Suprapubic skin (tissue), 4 donors: ENCODE measurements at regions not wholly inside any gene's neighbourhood (a gene's known extent, or its start where the extent isn't known, plus 50 kb on each side); places are given as distances from the start of the nearest gene placed in this dataset.

ENCODE experiments used
- CTCF ChIP-seq, 2 donors: fragments of 200-600 bp in 1 of 2; fragments of 450-650 bp in 1 of 2; sonication (generic) in 1 of 2; IDR thresholded peaks; one replicate each; pipeline ENCODE4 v1.5.1; 2016 to 2019; ENCODE audit warnings: antibody characterized with exemption in 2 of 2, mild to moderate bottlenecking in 1 of 2, moderate library complexity in 1 of 2
- EP300 ChIP-seq: sonication (generic); formaldehyde crosslinking; IDR thresholded peaks from one replicate; pipeline ENCODE4 v1.6.1; 2017; ENCODE audit warnings: antibody characterized with exemption
- POLR2A ChIP-seq, 2 donors: fragments of 450-650 bp; IDR thresholded peaks; one replicate each; pipeline ENCODE4 v1.6.1; 2017; ENCODE audit warnings: antibody characterized with exemption in 2 of 2, mild to moderate bottlenecking in 2 of 2, moderate library complexity in 2 of 2
- POLR2AphosphoS5 ChIP-seq, 3 donors: sonication (generic); formaldehyde crosslinking; IDR thresholded peaks; one replicate each; pipeline ENCODE4 v1.6.1; 2017; ENCODE audit warnings: antibody characterized with exemption in 3 of 3

GRCh38 chr4:38318737-38319455, 345.1 kb upstream of the KLF3 start:
- no peak for TF ChIP-seq EP300
- peak in 2 of 3 donors; percentile 53 to 54 for TF ChIP-seq POLR2AphosphoS5 (IDR thresholded peaks at IDR 0.05)
- TF ChIP-seq CTCF (IDR thresholded peaks at IDR 0.05): no peak
- TF ChIP-seq POLR2A (IDR thresholded peaks at IDR 0.05): no peak
